Astrocyte of the cerebellum (primary cell): ENCODE measurements at regions not wholly inside any gene's neighbourhood (a gene's known extent, or its start where the extent isn't known, plus 50 kb on each side); places are given as distances from the start of the nearest gene placed in this dataset.
"Not testable (repeated sequence)": the region's sequence is repeated elsewhere in the genome, so short reads cannot be mapped to it uniquely, and the experiment has no call there.

ENCODE experiments used
- DNase-seq: peaks from one replicate; pipeline ENCODE4 v3.0.0-alpha.2; 2011; ENCODE audit warnings: low read depth
- H3K4me3 ChIP-seq: 2 replicates; pipeline ENCODE4 v1.5.1; 2011; ENCODE audit warnings: mild to moderate bottlenecking, low read depth, low read length, moderate library complexity
- in situ Hi-C: cut with HindIII; loops from 2 replicates; pipeline ENCODE4 v1.10.0; 2017; ENCODE audit warnings: low sequenced_read_pairs
- TF ChIP-seq, protein P1 (sequence below): IDR thresholded peaks from 2 replicates; pipeline ENCODE4 v1.5.1; 2012; ENCODE audit warnings: low read length, low read depth, moderate library complexity, mild to moderate bottlenecking; ENCODE audit errors: missing control alignments

DNA sequence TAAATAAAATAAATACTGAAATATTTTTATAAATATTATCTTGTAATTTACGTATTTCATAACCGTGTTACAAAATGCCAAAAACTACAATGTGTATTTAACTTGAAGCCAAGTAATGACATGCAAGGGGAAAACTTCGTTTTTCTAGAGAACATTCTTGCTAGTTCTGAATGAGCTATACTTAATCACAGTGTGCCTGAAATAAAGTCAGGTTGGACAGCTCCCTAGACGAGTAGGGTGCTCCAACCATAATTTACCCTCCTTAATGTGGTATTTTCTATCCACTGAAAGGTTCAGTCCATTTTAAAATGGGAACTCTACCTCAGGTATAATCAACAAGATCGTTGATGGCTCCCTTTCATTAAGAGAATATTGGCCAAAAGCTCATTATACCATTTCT, 194.5 kb upstream of the AHR start:
- H3K4me3 ChIP-seq: no peak overlapping the region
- no peak for DNase-seq
- in situ Hi-C loops: no loop called here
- TF ChIP-seq, protein P1, sequence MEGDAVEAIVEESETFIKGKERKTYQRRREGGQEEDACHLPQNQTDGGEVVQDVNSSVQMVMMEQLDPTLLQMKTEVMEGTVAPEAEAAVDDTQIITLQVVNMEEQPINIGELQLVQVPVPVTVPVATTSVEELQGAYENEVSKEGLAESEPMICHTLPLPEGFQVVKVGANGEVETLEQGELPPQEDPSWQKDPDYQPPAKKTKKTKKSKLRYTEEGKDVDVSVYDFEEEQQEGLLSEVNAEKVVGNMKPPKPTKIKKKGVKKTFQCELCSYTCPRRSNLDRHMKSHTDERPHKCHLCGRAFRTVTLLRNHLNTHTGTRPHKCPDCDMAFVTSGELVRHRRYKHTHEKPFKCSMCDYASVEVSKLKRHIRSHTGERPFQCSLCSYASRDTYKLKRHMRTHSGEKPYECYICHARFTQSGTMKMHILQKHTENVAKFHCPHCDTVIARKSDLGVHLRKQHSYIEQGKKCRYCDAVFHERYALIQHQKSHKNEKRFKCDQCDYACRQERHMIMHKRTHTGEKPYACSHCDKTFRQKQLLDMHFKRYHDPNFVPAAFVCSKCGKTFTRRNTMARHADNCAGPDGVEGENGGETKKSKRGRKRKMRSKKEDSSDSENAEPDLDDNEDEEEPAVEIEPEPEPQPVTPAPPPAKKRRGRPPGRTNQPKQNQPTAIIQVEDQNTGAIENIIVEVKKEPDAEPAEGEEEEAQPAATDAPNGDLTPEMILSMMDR: no peak

DNA sequence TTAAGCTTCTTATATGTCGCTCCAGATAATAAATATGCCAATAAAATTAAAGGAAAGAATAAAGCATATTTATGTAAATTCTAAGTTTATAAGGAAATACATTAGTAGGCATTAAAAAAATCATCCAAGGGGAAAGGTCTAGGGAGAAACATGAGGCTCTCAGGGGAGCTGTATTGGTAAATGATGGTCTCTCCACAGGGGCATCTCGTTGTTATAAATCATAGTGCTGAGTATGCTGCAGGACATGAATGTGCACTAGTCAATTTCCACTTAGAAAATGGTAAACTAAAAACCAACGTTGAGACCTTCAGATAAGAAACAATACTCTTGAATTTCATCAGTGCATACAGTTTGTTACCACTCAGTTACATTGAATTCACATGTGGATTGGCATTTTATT, 194.0 kb upstream of the AHR start:
- no peak for DNase-seq
- TF ChIP-seq, protein P1: no peak
- H3K4me3 ChIP-seq: no peak overlapping the region
- in situ Hi-C loops: no loop called here

DNA sequence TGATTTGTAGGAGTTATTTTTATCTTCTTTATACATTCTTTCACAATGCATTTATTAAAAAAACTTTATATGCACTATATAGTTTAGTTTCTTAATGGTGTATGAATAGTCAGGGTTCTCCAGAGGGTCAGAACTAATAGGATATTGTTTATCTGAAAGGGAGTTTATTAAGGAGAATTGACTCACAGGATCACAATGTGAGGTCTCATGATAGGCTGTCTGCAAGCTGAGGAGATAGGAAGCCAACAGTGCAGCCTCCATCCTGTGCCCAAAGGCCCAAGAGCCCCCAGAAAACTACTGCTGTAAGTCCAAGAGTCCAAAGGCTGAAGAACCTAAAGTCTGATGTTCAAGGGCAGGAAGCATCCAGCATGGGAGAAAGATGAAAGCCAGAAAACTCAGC, 192.8 kb upstream of the AHR start:
- no peak overlapping the region for H3K4me3 ChIP-seq
- DNase-seq: no peak
- in situ Hi-C loops: no loop called here
- TF ChIP-seq, protein P1: no peak

DNA sequence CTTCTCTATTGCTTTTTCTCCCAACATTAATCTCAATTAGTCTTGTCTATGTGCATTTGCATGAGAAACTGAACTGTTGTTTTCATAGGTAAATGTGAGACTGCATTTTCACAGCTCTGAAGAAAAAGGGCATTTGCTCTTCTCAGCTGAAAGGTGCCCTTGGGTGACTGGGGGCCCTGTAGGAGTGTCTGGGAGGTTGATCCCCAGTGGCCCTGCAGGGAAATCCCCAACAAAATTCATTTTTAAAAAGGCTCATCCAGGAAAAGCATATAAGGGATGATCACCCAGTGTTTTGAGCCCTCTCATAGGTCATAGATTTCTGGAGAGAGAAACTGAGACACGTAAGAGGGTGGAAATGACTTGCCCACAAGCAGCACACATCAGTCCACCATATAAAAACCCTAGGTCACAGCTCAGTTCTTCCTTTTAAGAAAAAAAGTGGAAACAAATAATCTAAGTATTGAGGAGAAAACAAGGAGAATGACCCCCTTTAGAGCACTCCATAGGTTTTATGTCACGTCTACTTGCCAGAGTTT, 190.3 kb upstream of the AHR start:
- no peak for DNase-seq
- TF ChIP-seq, protein P1: no peak
- no peak overlapping the region for H3K4me3 ChIP-seq
- in situ Hi-C loops: no loop called here

DNA sequence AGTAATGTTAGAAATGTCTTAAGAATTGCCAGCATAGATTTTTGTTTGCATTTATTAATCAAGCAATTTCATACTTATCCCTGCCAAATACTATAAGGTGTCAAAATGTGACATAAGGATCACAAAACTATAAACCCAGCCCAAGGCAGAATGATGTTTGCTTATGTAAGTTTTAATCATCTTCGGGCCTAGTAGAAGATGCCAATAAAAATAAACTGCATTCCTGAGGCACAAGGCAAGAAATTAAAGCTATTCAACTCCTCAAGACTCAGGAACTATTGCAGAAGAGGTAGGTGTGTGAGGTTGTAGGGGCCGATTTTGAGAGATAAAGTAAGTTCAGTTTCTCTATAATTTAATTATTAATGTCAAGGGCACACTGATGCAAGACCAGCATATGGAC, 189.4 kb upstream of the AHR start:
- in situ Hi-C loops: no loop called here
- DNase-seq: peak; percentile 45
- TF ChIP-seq, protein P1: no peak
- no peak overlapping the region for H3K4me3 ChIP-seq

DNA sequence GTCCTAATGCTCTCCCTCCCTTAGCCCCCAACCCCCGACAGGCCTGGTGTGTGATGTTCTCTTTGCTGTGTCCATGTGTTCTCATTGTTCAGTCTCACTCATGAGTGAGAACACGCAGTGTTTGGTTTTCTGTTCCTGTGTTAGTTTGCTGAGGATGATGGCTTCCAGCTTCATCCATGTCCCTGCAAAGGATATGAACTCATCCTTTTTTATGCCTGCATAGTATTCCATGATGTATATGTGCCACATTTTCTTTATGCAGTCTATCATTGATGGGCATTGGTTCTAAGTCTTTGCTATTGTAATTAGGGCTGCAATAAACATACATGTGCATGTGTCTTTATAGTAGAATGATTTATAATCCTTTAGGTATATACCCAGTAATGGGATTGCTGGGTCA, 184.7 kb upstream of the AHR start:
- DNase-seq, H3K4me3 ChIP-seq, in situ Hi-C loops: not testable (repeated sequence)

DNA sequence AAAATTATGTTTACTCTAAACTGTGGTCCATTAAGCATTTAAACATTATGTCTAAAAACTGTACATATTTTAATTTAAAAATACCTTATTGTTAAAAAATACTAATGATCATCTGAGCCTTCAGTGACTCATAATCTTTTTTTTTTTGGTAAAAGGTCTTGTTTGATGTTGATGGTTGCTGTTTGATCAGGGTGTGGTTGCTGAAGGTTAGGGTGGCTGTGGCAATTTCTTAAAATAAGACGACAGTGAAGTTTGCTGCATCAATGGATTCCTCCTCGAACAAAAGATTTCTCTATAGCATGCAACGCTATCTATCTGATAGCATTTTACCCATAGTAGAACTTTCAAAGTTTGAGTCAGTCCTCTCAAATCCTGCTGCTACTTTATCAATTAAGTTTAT, 180.0 kb upstream of the AHR start:
- in situ Hi-C loops: no loop called here
- TF ChIP-seq, protein P1: no peak
- no peak for DNase-seq
- H3K4me3 ChIP-seq: no peak overlapping the region
